HG03196 (cell line): ENCODE measurements at regions not wholly inside any gene's neighbourhood (a gene's known extent, or its start where the extent isn't known, plus 50 kb on each side); places are given as distances from the start of the nearest gene placed in this dataset.
"Not testable (repeated sequence)": the region's sequence is repeated elsewhere in the genome, so short reads cannot be mapped to it uniquely, and the experiment has no call there.

ENCODE experiments used
- ATAC-seq: cut with Tn5 transposase; IDR thresholded peaks from one replicate; pipeline ENCODE4 v1.9.1; 2021; ENCODE audit not compliant: unreplicated experiment

GRCh38 chr14:58878439-58879139 is 240.8 kb downstream of the DACT1 start:
- ATAC-seq = no peak

GRCh38 chr14:58881433-58881832 is 243.7 kb downstream of the DACT1 start:
- no peak for ATAC-seq

GRCh38 chr14:58882577-58883018 is 244.8 kb downstream of the DACT1 start:
- no peak for ATAC-seq

DNA sequence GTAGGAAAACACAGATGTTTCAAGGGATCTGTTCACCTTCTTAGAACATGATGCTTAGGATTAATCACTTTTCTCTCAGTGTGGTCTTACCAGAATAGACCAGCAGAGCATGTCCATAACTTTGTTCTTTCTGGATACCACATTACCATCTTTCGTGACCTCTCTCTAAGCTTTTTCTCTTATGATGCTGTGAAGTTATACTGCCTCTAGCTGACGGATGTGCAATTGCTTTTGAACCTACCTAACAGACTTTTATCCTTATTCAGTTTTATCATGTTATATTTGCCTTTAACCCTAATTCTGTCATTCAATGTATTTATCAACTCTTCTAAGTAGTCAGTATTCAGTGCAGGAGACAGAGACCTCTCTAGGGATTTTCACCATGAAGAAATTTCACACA is 246.7 kb downstream of the DACT1 start:
- ATAC-seq = no peak

DNA sequence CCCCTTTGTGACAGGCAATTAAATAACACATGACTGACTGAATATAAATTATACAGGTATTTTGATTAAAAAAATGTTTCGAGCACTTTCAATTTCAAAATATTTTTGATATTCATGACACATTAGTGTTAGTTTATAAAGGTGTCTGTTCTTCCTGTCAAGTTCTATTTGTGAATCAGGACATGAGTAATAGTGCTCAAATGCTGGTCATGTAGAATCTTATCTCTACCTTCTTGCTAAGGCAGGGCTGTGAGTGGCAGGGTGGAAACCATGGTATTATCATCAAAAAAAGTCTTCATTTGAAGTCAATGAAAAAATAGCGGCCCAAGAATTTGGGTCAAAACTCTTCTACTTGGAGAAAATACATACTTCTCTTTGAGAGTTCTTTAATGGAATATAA is 250.2 kb downstream of the DACT1 start:
- ATAC-seq = no peak

DNA sequence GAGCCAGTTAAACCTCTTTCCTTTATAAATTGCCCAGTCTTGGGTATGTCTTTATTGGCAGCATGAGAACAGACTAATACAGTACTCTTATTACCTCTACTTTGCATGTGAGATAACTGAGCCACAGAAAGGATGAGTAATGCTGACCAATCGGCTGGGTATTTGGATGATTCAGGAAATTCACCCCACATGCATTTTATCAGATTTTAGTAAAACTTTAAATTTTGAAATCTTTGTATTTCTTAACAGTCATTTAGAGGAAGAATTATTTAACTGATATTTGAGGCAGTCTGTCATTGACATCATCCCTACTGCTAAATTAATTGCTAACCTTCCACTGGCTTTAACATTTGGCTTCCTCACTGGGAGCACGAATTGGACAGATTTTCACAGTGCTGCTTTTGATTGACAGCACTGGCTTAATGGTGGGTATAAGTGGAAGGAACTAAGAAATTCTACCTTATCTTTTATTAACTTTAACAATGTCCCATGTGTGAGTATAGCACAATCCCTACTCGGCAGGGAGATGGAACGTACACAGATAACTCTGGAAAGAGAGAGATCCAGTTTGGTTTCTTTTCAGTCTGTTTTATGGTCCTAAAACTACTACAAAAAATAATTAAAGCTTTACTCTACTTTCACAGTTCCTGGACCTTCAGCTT is 261.0 kb downstream of the DACT1 start:
- no peak for ATAC-seq

DNA sequence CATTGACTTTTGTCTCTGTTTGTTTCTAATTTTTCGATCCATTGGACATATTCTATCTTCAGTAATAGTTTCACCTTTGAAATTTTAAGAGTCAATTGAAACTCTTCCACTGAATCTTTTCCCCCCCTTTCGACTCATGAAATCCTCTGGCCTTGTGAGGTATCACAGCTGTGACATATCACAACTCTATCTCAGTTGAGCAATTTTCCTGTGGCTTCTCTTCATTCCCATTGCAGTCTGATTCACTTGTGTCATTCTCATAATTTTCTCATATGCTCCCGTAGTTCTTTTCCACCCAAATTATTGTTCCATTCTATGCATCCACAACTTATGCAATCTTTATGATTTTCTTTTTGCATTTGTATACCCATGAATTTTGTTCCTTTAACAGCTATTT is 261.6 kb downstream of the DACT1 start:
- no peak for ATAC-seq

- no peak for ATAC-seq
Measured at GRCh38 chr14:58901826-58902225, 264.1 kb downstream of the DACT1 start.

DNA sequence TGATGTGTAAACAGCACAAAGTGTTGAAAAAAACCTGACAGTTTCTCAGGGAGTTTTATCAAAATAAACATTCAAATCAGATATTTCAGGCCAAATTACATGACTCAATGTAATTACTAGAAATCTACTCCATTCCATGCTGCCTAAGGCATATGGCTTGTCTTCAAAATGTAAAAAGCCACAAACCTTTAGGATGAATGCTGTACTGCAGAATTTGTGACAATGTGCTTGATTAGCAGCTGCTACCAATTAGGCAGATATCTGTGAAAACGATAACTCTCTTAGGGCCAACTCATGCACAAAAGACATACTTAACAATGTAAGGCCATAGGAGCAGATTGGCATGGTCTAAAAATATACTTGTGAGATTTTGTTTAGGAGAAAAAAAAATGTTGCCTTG is 267.0 kb downstream of the DACT1 start:
- no peak for ATAC-seq

- ATAC-seq = no peak
Measured at GRCh38 chr14:58907803-58908202, 270.0 kb downstream of the DACT1 start.

- no peak for ATAC-seq
Measured at GRCh38 chr14:58912287-58912686, 274.5 kb downstream of the DACT1 start.

DNA sequence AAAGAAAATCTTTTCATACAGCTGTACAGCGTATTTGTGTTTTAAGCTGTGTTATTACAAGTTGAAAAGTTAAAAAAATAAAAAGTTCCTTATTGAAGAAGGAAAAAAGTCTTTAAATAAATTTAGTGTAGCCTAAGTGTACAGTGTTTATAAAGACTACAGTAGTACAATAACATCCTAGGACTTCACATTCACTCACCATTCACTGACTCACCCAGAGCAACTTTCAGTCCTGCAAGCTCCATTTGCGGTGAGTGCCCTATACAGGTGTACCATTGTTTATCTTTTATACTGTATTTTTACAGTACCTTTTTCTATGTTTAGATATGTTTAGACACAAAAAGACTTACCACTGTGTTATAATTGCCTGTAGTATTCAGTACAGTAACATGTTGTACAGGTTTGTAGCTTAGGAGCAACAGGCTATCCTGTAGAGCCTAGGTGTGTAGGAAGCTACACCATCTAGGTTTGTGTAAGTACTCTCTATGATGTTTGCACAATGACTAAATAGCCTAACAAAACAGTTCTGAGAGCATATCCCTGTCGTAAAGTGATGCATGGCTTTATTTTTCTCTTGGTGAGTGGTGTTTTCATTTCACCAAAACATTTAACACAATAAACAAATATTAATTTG is 275.2 kb downstream of the DACT1 start:
- ATAC-seq = no peak

GRCh38 chr14:58914279-58914855 is 274.1 kb upstream of the DAAM1 start:
- no peak for ATAC-seq

- no peak for ATAC-seq
Measured at GRCh38 chr14:58915646-58916045, 272.8 kb upstream of the DAAM1 start.

DNA sequence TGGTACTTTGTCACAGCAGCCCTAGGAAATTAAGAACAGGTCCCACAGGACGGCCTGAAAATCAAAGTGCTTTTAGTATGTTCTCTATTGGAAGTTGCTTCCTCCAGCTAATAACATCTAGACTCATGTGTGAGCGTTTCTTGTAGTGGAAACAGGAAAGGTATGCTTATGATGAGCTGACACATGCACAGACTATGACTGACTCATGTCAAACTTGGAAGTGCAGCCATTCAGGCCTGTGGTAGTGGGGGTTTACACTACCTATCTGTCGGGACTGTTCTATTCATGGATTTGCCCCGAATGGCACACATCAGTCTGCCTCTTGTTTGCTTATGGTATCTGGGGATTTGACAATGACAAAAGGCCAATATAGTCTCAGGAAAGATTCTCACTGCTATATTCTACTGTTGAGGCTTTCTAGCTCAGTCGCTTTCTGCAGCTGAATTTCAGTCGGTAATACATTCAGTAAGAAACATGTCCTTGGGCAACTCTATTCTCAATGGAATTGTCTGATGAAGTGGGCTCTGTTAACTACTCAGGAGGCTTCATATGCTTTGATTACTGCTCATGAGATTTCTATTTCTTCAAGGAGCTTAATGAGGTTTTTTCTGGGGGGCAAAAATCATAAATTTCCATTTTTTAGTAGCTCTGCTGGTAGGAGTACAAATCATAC is 270.3 kb upstream of the DAAM1 start:
- ATAC-seq = no peak

GRCh38 chr14:58919217-58919616 is 269.2 kb upstream of the DAAM1 start:
- ATAC-seq = no peak

GRCh38 chr14:58920230-58920629 is 268.2 kb upstream of the DAAM1 start:
- no peak for ATAC-seq

DNA sequence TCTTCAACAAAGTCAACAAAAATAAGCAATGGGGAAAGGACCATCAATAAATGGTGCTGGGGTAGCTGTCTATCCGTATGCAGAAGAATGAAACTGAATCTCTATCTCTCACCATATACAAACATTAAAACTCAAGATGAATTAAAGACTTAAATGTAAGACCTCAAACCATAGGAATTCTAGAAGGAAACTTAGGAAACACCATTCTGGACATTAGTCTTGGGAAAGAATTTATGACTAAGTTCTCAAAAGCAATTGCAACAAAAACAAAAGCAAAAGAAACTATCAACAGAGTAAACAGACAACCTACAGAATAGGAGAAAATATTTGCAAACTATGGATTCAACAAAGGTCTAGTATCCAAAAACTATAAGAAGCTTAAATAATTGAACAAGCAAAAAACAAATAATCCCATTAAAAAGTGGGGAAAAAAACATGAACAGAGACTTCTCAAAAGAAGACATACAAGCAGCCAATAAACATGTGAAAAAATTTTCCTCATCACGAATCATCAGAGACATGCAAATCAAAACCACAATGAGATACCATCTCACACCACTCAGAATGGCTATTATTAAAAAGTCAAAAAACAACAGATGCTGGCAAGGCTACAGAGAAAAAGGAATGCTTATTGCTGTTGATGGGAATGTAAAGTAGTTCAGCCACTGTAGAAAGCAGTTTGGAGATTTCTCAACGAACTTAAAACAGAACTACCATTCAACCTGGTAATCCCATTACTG is 266.1 kb upstream of the DAAM1 start:
- ATAC-seq = not testable (repeated sequence)

DNA sequence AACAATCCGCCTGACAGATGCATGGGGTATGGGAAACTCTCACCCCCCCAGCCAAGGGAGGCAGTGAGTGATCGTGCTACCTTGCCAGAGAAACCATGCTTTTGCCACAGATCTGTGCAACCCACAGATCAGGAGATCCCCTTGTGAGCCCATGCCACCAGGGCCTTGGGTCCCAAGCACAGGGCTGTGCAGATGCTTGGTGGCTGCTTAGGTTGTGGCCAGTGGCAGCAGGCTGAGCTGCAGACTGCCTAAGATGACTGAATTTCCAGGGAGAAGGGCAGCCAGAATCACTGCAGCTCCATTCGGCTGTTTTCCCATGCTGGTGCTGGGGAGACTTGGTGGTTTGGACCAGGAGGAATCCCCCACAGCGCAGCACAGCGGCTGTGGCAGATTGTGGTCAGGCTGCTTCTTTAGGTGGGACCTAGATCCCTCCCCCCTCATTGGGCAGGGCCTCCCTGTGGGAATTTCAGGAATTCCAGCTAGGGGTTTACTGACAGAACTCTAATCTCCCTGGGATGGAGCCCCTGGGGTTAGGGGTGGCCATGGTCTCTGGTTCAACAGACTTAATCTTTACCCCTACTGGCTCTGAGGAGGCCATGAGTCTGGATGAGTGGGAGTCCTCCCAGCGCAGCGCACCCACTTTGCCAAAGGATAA is 264.6 kb upstream of the DAAM1 start:
- no peak for ATAC-seq

DNA sequence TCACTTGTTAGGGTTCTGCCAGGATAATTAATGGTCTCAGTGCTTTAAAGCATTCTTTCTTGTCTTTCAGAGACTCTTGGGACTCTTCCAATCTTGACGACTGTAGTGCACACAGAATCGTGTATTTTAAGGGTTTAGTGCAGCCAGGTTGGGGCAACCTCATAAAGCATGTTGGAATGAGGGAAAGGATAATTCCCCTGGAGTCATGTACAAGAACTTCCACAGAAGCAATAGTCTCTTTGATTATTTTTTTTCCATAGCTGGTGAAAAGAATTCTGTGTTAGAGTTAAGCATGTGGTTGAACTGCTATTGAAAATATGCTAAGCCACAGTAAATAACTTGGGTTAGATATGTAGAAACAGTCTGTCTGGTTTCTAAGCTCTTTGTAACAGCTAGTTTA is 246.8 kb upstream of the DAAM1 start:
- ATAC-seq = no peak
